Heart left ventricle (tissue), 13 donors: ENCODE measurements at regions not wholly inside any gene's neighbourhood (a gene's known extent, or its start where the extent isn't known, plus 50 kb on each side); places are given as distances from the start of the nearest gene placed in this dataset.

Experiments used
- POLR2A ChIP-seq, 2 donors: fragments of 450-650 bp; IDR thresholded peaks; one replicate each; pipeline ENCODE4 v1.6.1; 2017; ENCODE audit warnings: antibody characterized with exemption in 2 of 2, mild to moderate bottlenecking in 2 of 2, moderate library complexity in 2 of 2
- TF ChIP-seq, protein P1 (sequence below), 12 donors: fragments of 200-600 bp; sonication (generic) in 4 of 12; IDR thresholded peaks; one replicate each; pipeline versions ENCODE4 v1.5.0 to v1.8.0; 2018 to 2022; ENCODE audit warnings: antibody characterized with exemption in 12 of 12, mild to moderate bottlenecking in 5 of 12
- donor health status: ischemic (EF 13 %, LVEDD 7.1; RV severe dilation, severe dysfunction).
- donor health status: DM: no; HTN: yes; CAD: no.
- donor health status: DM: no; HTN: no; CAD: no.
- donor health status: ischemic (EF 25% LVEDD 6.9; RV normal size, moderate dysfunction).
- donor health status: ischemic (EF 25% LVEDD 5.7; RV mildly dilated, moderate dysfunction).
- donor health status: ischemic (EF 35%, LVEDD 5.7; RV mildly dilated, moderate dysfunction).
- donor health status: nonischemic (EF 11% LVEDD 7.7; RV severe dilation, severe dysfunction).
- donor health status: DM: yes; HTN: yes; CAD: no.
- donor health status: PGD.
- donor health status: ischemic (EF 29% LVEDD 5.4; RV normal size, mild dysfunction).
- donor health status: nonischemic (EF 23%, LVEDD 6.1; RV moderate dilation, normal function).

DNA sequence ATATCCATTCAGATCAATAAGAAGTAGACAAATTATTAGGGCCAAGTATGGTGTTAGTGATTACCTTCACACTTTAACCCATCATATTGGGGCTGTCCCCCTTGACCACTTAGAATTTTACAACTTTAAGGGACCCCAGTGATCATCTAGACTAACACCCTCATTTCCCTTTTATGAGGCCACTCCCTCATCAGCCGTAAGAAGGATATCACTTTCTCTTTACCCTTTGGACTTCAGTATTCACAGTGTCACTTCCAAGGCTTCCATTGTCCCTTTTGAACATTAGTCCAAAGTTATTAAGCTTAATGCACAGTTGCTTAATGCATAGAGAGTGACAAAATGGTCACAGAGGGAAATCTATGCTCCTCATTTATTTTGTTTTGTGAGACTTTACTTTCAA, 172.4 kb upstream of the MPPED2 start:
- TF ChIP-seq, protein P1, sequence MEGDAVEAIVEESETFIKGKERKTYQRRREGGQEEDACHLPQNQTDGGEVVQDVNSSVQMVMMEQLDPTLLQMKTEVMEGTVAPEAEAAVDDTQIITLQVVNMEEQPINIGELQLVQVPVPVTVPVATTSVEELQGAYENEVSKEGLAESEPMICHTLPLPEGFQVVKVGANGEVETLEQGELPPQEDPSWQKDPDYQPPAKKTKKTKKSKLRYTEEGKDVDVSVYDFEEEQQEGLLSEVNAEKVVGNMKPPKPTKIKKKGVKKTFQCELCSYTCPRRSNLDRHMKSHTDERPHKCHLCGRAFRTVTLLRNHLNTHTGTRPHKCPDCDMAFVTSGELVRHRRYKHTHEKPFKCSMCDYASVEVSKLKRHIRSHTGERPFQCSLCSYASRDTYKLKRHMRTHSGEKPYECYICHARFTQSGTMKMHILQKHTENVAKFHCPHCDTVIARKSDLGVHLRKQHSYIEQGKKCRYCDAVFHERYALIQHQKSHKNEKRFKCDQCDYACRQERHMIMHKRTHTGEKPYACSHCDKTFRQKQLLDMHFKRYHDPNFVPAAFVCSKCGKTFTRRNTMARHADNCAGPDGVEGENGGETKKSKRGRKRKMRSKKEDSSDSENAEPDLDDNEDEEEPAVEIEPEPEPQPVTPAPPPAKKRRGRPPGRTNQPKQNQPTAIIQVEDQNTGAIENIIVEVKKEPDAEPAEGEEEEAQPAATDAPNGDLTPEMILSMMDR (IDR thresholded peaks at IDR 0.05) = no peak
- TF ChIP-seq POLR2A (IDR thresholded peaks at IDR 0.05) = no peak
